GM23338 (cell line): ENCODE measurements at regions not wholly inside any gene's neighbourhood (a gene's known extent, or its start where the extent isn't known, plus 50 kb on each side); places are given as distances from the start of the nearest gene placed in this dataset.

Source experiments
- CTCF ChIP-seq, 2 experiments: fragments of 200-600 bp in 1 of 2; sonication (generic) in 1 of 2; conservative IDR thresholded peaks; 2 replicates each; pipeline versions ENCODE4 v1.5.1 to v1.6.1; 2016 to 2017; ENCODE audit warnings: antibody characterized with exemption in 2 of 2, low read depth in 2 of 2, mild to moderate bottlenecking in 2 of 2, moderate library complexity in 1 of 2
- EZH2 ChIP-seq: fragments of 200-600 bp; sonication (generic); IDR thresholded peaks from one replicate; pipeline ENCODE4 v1.8.0; 2017; ENCODE audit warnings: antibody characterized with exemption, mild to moderate bottlenecking, low read depth; ENCODE audit not compliant: unreplicated experiment
- NANOG ChIP-seq: IDR thresholded peaks from 2 replicates; pipeline ENCODE4 v1.6.1; 2016; ENCODE audit warnings: antibody characterized with exemption, borderline replicate concordance
- POLR2AphosphoS5 ChIP-seq: IDR thresholded peaks from 2 replicates; pipeline ENCODE4 v1.6.1; 2016; ENCODE audit warnings: antibody characterized with exemption, low read depth
- ZNF331 ChIP-seq: fragments of 250-450 bp; sonication (Bioruptor Pico); IDR thresholded peaks from 2 replicates; pipeline ENCODE4 v1.5.0; 2020; ENCODE audit warnings: low read depth, mild to moderate bottlenecking, moderate library complexity

- TF ChIP-seq NANOG (no peak), CTCF (conservative IDR thresholded peaks at IDR 0.05; ENCODE audit: low read depth in 2 of 2) (no peak), EZH2 (no peak), POLR2AphosphoS5 (no peak), ZNF331 (no peak)
Observed at GRCh38 chr1:199096591-199096990, 457.8 kb downstream of the PTPRC start.
